ENCODE measurements at regions not wholly inside any gene's neighbourhood (a gene's known extent, or its start where the extent isn't known, plus 50 kb on each side); places are given as distances from the start of the nearest gene placed in this dataset.
A peak's percentile ranks its signal among the peaks of the same experiment; 100 is the strongest.
"Not testable (repeated sequence)": the region's sequence is repeated elsewhere in the genome, so short reads cannot be mapped to it uniquely, and the experiment has no call there.

- DNase-seq (ENCODE audit: low read depth), result peak; percentile 8
These were observed 745.6 kb upstream of the FAM241A start for GRCh38 chr4:111399623-111400022.

DNA sequence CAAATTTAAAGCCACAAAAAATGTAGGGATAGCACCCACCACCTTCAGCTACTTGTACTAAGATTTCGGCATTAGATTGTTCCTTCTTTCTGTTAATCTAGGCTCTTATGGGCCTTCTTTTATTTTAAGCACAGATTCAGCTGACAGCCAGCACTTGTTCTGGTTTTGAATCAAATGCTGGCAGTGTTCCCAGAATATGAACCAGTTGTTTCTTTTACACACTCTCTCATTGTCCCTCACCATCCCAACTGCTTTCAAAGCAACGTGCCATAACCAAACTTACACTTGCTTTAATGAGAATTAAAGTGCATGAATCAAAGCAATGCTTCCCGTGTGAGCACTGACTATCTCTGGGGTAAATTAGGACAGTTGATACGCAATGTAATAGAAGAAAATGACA is 744.5 kb upstream of the FAM241A start:
- peak; percentile 78 for DNase-seq (ENCODE audit: low read depth)

DNA sequence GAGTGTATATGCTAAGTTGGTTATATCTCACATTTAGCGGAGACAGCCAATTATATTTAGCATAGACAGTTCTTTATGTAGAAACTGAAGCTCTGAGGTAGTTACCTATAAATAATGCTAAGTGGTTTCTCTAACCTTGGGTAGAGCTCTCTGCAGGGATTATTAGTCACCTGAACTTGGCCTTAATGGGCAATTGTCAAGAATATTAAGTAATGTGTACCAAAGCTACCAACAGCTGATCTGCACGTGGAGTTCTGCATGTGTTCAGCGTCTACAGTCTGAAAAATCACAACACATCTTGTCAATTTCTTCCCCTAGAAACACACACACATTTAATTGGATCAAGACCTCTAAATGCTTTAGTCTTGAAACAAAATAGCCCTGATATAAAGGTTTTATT is 740.6 kb upstream of the FAM241A start:
- DNase-seq (ENCODE audit: low read depth), result no peak

DNA sequence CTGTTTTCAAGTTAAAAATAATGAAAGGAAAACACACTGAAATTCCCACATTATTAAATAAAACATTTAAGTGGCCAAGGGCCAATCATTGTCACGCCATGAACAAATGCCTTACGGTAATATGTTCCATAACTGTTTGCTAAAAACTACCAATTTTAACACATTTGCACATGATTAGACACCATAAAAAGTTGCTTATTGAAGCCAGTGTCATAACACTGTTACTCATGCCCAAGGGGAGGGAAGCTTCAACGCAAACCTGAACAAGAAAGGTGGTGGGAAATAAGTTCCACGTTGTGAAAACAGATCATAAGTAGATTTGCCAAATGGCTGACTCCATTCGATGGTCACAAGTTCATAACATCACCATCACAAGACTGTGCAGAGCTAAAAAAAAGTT is 739.3 kb upstream of the FAM241A start:
- DNase-seq (ENCODE audit: low read depth), result peak; percentile 6

- no peak for DNase-seq (ENCODE audit: low read depth)
These were observed 734.7 kb upstream of the FAM241A start for GRCh38 chr4:111410571-111410970.

- DNase-seq (ENCODE audit: low read depth), result no peak
These were observed 727.7 kb upstream of the FAM241A start for GRCh38 chr4:111417521-111417920.

DNA sequence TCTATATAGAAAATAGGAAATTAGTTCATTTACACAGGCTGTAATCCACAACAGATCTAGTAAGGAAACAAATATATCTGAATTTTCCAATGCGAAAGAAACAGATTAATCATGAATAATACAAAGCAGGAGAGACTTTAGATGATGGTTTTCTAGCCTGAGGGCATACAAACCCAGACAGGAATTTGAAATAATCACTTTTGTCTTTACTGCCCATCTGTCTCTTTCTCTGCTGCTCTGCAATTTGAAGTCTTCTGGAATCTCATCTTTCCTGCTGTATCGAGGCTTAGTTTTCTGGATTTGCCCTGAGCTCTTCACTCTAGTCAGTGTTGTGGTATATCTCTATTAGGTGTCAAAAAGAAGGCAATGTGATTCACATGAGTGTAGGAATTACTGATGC is 711.8 kb upstream of the FAM241A start:
- no peak for DNase-seq (ENCODE audit: low read depth)

DNA sequence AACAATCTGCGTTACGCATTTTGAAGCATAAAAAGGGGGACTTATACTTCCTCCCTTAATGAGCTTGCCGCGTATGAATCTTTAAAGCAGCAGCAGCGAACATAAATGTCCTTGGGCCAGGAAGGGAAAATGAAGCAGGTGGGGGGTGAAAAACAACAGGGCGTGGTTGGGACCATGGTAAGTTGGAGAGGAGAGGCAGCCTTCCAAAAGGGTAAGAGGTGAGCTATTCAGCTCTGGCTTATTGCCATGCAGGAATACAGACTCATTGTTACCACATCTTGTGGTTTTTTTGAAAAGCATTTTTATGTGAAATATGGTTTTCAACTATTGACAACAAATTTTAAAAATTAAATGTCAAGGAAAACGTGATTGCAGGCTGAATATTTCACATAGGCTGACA is 710.7 kb upstream of the FAM241A start:
- peak; percentile 41 for DNase-seq (ENCODE audit: low read depth)

DNA sequence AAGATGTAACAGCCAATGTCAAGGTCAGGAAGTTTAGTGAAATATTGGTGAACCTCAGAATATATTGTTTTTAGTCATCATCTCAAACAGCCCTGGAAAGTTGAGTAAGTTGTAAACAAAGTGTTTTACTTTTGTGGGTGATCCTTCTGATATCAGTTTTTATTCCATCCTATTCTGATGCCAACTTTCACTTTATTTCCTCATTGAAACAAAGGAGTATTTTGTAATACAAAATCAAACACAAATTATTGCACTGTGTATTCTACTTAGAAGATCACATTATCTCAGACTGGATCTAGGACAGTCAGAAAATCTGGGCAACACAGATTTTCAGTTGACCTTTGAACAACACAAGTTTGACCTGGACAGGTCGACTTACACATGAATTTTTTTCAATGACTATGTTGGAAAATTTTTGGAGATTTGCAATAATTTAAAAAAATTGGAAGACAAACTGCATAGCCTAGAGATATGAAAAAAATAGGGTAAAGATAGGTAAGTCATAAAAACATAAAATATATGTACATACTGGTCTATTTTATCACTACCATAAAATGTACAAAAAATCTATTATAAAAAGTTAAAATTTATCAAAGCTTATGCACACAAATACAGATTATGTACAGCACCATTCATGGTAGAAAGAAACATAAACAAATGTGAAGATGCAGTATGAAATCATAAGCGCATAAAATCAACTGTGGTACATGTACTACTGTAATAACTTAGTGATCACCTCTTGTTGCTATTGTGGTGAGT is 709.1 kb upstream of the FAM241A start:
- DNase-seq (ENCODE audit: low read depth), result no peak

DNA sequence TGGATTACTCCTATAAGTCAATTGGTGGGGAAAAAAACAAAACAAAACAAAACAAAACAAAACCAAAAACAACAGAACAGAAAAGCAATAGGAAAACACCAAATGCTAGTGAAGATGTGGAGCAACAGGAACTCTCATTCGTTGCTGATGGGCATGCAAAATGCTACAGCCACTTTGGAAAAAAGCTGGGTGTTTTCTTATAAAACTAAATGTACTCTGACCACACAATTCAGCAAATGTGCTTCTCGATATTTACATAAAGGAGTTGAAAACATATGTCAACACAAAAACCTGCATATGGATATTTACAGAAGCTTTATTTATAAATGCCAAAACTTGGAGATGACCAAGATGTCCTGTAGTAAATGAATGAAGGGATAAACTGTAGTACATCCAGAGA is 703.6 kb upstream of the FAM241A start:
- no peak for DNase-seq (ENCODE audit: low read depth)

DNA sequence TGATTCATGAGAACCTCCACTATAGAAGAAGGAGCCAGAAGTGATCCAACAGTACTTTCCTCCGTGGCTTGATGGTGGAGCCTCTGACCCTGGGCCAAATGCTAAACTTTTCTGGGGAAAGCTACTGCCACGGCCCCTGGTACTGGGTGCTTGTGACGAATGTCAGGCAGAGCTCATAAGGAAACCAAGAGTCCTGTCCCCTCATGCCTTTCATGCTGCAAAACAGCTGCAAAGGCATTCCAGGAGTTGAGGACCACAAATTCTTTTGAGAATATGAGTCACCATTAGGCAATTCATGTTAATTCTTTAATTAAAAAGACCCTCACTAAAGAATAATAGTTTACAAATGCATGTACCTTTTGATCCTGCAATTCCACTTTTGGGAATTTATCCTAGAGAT is 700.4 kb upstream of the FAM241A start:
- DNase-seq (ENCODE audit: low read depth), result not testable (repeated sequence)

DNA sequence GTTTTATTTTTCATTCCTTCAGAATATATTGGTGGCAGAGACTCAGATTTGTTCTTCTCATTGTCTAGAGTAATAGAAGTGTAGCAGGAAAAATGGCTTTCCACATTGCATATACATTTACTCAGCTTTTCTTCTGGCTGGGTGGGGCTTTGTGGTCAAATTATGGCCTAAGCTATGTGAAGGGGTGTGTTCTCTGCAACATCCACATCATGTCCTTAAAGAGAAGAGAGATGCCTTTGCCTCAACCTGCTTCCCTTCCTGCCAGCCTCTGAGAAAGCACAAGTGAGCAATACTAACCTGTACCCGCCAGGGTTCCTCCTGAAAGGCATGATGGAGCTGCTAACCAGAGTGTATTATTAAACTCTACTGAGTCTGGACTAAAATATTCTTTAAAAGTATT is 695.6 kb upstream of the FAM241A start:
- no peak for DNase-seq (ENCODE audit: low read depth)

- DNase-seq (ENCODE audit: low read depth), result peak; percentile 40
These were observed 694.4 kb upstream of the FAM241A start for GRCh38 chr4:111450867-111451266.

DNA sequence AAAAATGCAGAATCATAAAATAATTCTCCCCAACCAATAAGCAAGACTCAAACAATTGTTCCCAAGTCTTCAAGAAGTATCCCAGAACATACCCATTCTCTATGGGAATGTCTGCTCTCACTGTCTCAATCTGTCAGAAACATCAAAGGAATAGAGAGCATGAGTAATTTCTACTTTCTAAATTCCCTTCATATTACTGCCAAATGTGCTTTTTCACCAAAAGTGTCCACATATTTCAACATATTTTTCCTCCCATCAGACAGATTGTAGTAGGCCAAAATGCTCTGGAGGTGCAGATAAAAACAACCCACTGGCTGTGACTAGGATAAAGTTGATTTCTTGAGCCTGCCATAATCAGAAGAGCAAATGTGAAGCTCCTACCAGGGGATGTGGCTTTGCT is 692.0 kb upstream of the FAM241A start:
- DNase-seq (ENCODE audit: low read depth), result no peak

DNA sequence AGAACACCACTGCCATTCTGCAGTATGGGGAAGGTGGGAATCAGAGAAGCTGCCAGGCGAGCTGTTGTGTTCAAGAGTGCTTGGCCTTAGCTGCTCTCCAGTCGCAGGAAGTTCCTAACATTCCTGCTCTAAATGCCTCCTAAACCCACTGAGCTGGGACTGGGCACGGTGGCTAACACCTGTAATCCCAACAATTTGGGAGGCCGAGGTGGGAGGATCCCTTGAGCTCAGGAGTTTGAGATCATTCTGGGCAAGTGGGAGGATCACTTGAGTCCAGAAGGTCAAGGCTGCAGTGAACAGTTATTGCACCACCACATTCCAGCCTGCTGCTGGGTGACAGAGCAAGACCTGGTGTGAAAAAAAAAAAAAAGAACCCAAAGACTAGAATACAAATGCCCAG is 690.3 kb upstream of the FAM241A start:
- peak; percentile 34 for DNase-seq (ENCODE audit: low read depth)

- peak; percentile 69 for DNase-seq (ENCODE audit: low read depth)
These were observed 680.8 kb upstream of the FAM241A start for GRCh38 chr4:111464251-111465045.

DNA sequence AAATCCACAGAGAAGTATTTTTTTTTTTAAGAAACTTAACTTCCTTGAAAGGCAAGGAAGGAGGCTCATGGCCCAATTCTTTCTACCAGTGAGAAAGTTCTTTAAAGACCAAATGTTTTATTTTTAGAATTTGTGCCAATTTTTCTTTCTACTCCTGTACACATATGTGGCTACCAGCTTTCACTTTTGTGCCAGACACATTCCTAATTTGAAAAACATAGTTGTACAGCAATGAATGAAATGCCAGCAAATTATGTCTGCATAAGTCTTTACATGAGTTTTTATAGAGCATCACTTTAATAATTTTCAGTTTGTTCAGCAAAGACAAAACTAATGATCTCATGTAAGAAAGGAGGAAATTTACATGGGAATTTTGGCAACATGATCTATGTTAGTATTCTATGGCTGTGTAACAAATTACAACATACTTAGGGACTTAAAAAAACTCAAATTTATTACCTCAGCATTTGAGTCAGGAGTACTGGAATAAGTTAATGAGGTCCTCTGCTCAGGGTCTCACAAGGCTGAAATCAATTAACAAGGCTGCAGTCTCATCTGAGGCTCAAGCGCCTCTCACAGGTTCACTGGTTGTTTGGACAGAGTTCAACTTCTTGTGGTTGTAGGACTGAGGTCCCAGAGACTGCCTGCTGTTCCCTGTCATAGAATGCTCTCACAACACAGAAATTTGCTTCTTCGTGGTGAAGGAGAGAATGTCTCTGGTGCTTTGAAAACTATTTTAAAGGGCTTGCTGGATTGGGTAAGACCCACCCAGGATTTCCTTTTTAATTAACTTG is 678.2 kb upstream of the FAM241A start:
- no peak for DNase-seq (ENCODE audit: low read depth)

GRCh38 chr4:111475001-111475400 is 670.3 kb upstream of the FAM241A start:
- DNase-seq (ENCODE audit: low read depth), result peak; percentile 54

- DNase-seq (ENCODE audit: low read depth), result no peak
These were observed 669.6 kb upstream of the FAM241A start for GRCh38 chr4:111475666-111476065.

DNA sequence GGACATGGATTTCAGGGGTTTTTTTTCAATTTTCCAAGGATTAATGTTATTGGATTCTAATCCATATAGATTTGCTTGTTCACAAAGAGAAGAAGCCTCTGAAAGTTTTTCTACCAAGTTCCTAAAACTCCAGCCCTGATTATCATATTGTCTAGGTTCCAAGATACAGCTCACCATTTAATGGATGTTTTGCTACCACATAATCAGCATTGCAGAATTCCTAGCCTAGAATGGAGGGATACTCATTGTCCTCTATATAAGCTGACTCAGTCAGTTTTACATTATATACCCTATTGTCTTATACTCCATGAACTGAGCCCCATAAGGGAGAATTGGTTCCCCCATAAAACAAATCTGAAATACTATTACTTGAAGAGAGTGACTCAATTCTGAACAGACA is 664.7 kb upstream of the FAM241A start:
- no peak for DNase-seq (ENCODE audit: low read depth)

- DNase-seq (ENCODE audit: low read depth), result no peak
These were observed 661.7 kb upstream of the FAM241A start for GRCh38 chr4:111483375-111484169.

- no peak for DNase-seq (ENCODE audit: low read depth)
These were observed 652.8 kb upstream of the FAM241A start for GRCh38 chr4:111492496-111492895.

Data from iris pigment epithelial cell (primary cell).